MV-4-11 (cell line): ENCODE measurements at regions not wholly inside any gene's neighbourhood (a gene's known extent, or its start where the extent isn't known, plus 50 kb on each side); places are given as distances from the start of the nearest gene placed in this dataset.

Source experiments
- DNase-seq: peaks from one replicate; lab custom pipeline; 2025; lab: John Stamatoyannopoulos, UW

DNA sequence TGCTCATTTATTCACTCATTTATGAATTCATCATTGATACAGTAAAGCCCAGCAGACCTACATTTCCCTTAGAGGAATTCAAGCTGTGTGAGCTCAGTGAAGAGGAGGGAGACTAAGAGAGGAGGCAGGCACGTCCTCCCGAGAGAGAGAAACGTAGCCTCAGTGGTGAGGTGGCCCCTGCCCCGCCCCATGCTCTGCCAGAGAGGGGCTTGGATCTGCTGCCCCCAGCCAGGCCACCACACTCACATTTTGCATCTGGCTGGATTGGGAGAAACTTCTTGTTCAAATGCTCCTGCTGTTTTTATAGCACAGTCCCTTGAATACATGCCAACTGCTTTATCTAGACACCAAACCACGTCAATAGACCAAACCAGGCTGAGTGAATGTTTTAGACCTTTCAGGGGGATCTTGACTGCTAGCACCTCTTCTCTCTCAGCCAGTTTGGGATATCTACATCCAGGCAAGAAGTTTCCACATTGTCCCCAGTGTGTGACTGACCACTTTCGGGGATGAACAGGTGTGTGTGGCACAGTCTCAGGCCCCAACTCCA is 67.7 kb upstream of the AJAP1 start:
- DNase-seq: no peak

DNA sequence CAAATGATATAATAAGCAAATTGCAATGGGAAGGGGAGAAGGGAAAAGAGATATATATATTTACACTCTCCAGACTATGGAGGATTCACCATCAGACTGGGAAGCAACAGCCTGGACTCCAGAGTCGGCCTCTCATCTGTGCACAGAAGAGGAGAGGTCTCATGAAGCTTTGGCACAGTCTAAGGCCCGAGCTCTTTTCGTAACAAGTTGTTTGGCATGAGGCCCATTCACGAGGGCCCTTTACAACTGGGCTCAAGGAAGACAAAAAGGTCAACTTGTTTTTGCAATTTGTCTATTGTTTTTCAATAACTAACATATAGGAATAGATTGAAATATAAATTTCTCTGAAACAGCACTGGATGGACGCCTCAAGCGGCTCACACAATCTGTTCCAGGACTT is 66.7 kb upstream of the AJAP1 start:
- no peak for DNase-seq

GRCh38 chr1:4590756-4591155 is 63.7 kb upstream of the AJAP1 start:
- DNase-seq: no peak

GRCh38 chr1:4591926-4592325 is 62.5 kb upstream of the AJAP1 start:
- no peak for DNase-seq

DNA sequence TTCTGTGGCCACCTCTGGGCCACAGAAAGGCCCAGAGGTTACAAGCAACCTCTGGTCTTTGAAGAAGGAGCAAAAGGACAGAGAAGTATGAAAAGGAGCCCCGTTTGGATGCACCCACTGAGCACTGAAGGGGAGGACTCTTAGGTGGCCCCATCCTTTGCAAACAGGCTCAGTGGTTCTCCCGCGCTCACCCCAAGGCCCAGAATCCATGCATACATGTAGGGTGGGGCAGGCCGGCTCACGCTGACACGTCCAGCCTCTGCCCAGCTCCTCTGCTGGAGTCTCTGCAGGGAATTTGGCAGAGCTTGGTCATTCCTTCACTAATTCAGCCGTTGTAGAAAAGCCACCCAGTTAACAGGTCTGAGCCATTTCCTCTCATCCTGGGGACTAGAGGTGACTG is 61.3 kb upstream of the AJAP1 start:
- DNase-seq: no peak

DNA sequence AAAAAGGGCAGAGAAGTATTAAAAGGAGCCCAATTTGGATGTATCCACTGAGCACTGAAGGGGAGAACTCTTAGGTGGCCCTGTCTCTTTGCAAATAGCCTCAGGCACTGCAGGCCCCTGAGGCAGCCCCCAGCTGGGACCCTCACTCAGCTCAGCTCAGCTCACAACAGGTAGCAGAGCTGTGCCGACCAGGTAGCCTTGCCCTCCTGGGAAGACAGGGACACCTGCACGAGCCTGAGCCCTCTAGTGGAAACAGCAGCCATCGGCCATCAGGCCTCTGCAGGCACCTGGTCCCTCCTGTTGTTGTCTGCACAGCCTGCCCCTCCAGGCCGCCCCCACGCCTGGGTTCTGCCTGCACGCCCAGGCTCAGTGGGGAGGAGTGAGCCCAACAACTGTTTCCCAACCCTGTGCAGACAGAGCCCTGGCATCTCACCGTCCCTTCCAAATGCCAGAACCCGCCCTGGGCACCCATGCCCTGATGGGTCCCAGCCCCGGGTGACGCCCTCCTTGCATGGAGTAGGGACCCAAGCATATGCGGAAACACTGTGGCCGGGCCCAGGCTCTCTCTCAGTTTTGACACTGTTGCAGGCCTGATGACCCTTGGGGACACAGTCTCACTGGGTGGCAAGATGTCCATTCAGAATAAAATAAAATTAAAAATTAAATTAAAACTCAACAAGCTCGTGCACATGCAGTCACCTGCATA is 60.0 kb upstream of the AJAP1 start:
- DNase-seq: no peak

DNA sequence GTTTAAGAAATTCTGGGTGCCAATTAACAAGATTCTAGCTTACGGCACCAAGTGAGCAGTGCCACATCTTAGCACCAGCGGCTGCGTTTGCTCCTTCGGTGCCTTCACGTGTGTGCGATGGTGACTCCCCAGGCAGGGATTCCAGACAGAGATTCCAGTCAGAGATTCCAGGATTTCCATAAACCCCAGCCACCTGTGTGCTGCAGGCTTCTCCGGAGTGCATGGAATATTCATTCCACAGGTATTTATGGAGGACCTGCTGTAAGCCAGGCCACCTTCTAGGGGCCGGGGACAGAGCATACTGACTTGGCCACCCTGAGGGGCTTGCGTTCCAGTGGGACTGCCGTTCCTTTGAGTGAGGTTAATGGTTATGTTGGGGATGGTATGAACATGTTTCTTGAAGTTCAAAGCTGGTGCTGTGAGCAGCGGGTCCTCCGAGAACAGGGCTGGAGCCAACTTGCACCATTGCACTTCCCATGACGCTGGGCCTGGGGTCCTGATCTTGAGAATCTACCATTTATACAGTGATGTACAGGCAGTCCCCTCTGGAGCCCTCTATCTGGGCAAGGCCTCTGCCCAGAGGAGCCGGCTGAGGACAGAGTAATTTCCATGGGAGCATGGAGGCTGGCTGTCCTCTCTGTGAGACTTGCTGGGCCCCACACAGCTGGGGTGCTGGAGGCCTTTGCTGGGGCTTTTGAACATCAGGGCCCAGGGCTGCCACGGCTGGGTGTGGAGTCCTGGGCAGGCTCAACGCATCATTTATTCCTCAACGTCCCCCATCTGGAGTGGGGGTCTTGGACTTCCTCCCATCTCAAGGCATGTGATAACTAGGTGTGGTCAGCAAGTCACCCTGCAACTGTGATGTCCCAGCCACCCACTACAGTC is 58.8 kb upstream of the AJAP1 start:
- DNase-seq: no peak

DNA sequence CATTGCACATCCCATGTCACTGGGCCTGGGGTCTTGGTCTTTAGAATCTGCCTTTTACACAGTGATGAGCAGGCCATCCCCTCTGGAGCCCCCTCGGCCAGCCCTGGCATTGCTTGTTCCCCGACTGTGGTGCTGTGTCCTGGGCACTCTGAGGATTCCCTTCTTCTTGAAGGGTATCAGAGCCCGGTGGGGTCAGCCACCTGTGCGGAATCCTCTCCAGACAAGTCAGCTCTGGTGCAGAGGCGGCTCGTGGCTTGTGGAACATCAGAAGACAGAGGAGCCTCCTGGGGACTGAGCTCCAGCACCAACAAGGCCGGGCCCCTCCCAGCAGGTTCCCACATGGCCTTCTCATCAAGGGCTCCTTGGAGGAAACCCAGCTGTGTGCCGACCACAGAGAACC is 57.9 kb upstream of the AJAP1 start:
- no peak for DNase-seq

DNA sequence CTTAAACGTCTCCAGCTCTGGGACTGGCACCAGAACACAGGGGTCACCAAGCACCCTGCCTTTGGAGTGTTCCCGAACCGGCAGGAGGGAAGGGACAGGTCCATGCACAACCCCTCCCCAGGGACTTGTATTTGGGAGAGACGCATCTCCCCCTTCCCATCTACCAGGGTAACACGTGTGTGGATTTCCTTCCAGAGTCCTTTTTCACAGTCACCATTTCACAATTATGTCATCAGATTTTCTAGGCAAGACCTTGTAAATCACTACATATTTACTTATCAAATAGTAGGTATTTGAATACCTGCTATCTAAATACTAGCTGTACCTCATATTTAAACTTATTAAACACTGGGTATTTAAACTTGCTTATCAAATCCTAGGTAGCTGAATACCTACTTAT is 57.4 kb upstream of the AJAP1 start:
- no peak for DNase-seq

DNA sequence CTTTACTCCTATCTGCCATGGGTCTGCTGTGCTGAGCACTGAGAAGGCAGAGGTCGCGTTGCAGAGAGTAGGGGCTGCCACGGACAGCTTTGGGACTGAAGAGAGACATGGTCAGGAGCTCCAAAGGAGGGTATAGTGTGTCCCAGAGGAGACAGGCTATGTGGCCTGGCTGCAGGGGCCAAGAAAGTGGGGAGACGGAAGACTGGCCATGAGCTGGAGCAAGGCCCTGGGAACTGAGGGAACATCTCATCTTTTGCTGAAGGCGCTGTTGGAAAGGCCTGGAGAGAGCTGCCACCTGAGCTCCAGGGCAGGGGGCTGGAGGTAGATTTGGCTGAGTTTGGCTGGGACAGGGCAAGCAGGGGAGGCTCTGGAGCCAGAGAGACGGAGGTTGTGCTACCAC is 55.8 kb upstream of the AJAP1 start:
- no peak for DNase-seq

DNA sequence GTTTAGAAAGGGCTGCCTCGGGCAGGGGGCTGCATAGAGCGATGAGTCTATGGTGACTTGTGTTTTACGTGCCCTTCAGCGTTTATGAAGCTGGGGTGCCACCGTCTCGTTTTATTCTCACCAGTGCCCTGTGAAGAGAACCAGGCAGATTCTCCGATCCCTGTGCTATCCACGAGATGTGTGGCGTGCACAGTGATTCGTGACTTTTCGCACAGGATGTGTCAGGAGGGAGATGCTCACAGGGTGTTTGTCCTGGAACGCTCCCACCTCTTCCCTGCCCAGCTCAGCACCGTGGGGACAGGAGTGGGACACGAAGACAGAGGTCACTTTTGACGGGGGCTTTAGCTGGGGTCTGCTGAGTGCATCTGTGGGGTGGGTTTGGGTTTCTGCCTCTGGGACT is 54.9 kb upstream of the AJAP1 start:
- DNase-seq: no peak

- DNase-seq: no peak
These were observed 54.4 kb upstream of the AJAP1 start for GRCh38 chr1:4599951-4600481.

DNA sequence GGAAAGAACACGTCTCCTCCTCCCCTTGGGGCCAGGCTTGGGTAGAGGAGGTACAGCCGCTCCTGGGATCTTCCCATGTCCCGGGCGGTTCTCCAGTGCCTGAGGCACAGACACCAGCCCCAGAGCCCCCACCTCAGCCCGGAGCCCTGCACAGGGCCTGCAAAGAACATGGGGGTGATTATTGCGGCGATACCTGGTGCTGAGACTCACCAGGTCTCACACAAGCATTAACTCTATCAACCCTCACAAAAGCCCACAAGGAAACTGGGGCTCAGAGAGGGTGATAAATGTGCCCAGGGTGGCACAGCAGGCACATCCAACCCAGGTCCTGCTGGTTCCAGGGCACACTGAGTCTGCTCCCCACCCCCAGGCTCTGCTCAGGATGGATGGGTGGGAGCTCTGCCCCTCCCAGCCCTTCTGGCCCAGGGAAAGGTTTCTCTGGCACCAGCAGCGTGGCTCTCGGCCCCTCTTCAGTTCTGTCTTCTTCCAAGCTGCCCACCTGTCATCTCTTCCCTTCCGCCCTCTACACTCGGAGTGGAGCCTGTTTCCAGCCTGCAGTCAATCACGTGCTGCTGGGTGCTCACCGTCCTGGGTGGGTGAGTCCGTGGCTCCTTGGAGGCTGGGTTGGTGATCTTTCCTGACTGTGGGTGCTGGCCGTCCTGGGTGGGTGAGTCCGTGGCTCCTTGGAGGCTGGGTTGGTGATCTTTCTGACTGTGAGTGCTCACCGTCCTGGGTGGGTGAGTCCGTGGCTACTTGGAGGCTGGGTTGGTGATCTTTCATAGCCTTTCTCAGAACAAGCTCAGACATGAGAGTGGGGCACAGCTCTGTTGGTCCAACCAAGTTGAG is 53.6 kb upstream of the AJAP1 start:
- DNase-seq: no peak

- DNase-seq: no peak
These were observed 52.5 kb upstream of the AJAP1 start for GRCh38 chr1:4601941-4602340.

DNA sequence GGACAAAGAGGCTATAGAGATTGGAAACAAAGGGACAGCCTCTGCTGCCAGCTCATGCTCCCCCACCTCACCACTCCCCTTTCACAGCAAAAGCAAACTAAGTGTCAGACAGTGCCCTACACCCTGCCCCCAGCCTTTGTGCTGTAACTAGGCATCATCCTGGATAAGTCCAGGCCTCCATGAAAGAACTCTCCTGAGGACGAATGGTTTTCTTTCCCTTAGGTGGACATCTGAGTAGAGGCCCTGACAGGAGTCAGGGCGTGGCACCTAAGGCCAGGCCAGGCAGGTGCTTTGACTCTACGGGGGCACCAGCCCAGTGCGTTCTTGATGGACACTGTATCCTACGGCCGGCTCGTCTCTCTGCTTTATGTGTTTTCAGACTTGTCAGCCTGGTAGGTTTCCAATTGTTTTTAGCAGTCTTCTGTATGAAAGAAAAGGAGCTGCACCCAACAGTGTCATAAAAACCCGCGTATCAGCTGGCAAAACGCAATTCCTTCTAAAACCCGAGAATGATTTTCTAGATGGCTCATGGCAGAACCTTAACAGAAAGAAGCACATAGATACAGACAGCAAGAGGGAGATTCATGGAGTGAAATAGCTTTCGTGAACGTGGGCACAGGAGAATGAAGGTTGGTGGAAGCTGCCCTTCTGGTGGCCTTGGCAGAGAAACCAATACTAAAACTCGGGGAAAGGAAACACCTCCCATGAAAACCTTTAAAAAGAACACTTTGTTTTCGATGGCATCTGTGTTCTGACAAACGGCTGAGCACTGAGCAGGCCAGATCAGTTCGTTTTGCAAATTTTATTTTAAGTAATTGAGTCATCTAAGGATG is 51.7 kb upstream of the AJAP1 start:
- DNase-seq: no peak

- DNase-seq: peak; percentile 48
These were observed 50.9 kb upstream of the AJAP1 start for GRCh38 chr1:4603295-4604110.
